Activated T-cell treated with anti-CD3 and anti-CD28 coated beads, Interleukin-2, amount 50 U/mL, for 1 hour (primary cell): ENCODE measurements at regions not wholly inside any gene's neighbourhood (a gene's known extent, or its start where the extent isn't known, plus 50 kb on each side); places are given as distances from the start of the nearest gene placed in this dataset.
"Not testable (repeated sequence)": the region's sequence is repeated elsewhere in the genome, so short reads cannot be mapped to it uniquely, and the experiment has no call there.

Experiments used
- DNase-seq: peaks from one replicate; pipeline ENCODE4 v3.0.0-alpha.2; 2020

DNA sequence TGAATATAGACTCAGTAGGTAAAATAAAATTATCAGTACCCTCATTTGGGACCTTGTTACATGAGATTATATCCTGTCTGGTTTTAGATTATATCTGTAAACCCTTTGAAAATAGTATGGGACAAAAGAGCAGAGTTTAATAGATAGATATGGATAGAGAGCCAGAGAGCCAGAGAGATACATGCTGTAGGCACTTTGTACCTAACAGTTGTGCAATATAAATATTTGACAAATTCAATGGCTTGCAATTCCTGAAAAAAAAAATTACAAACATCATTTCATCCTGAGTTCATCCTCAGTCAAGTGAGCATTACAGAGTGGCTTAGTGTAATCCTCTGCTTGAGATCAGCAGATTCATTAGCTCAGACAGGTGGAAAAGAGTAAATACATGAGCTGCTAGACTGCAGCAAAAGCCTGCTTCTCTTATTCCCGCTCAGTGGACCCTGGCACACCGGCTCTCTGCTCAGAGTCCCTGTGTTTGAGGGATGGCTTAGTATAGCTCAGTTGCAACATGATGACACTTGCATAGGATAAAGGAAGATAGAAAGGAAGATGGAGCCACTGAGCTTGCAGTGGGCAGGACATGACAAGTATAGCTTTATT is 931.6 kb upstream of the GOT2 start:
- no peak for DNase-seq

DNA sequence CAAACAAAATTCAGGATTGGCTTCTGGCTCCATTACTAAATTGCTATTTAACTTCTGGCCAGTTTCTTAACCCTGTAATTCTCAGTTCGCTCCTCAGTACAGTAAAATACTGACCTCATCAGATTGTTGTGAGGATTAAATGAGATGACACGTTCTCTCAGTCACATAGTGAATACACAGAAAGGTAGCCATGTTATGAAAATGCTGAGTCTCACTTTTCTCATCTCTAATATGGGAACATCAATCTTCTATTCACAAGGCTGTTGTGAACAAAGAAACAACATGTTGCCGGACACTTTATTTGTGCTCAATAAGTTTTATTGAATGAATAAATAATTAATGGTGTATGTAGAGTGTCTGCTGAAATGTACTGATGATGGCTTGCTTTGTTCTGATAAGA is 924.5 kb upstream of the GOT2 start:
- no peak for DNase-seq

DNA sequence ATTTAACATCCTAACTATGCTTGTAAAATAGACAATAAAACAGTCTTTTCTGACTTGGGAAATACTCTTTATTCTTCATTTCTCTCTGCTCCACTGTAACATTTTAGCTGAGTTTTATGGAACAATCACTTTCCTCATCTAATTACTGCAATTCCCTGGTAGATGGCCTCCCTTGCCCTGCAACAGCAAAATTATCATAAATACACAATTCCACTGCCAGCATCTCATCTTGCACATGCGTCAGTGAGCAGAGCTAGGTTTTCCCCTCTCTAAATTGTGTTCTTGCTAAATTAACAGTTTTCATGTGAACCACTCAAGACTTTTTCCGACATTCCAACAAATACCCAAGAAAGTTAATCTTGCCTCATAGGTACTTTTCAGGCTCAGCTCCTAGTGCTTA is 920.9 kb upstream of the GOT2 start:
- no peak for DNase-seq

DNA sequence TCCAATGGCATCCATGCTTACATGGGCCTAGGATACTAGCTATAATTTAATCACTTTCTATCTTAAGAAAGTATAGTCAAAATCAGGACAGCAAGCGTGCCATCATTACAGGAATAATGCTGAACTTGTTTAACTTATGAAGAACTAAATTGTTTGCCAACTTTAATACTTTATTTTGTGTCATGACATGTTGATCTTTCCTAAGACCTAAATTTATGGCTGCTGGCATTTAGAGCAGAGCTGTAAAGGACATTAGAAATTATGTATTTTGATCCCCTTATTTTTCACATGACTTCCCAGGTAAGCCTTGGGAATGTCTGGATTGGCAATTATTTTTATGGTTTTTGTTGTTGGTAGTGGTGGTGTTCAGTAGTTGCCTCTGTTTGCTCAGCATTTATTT is 920.3 kb upstream of the GOT2 start:
- no peak for DNase-seq

DNA sequence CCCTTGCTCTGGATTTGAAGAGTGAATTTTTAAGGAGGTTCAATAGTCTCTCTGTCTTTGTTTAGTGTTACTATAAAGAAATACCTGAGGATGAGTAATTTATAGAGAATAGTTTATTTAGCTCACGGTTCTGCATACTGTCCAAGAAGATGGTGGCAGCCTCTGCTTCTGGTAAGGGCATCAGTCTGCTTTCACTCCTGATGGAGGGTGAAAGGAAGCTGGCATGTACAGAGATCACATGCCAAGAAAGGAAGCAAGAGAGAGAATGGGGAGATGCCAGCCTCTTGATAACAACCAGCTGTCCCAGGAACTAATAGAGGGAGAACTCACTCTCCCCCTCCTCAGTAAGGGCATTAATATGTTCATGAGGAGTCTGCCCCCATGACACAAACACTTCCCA is 917.5 kb upstream of the GOT2 start:
- no peak for DNase-seq

DNA sequence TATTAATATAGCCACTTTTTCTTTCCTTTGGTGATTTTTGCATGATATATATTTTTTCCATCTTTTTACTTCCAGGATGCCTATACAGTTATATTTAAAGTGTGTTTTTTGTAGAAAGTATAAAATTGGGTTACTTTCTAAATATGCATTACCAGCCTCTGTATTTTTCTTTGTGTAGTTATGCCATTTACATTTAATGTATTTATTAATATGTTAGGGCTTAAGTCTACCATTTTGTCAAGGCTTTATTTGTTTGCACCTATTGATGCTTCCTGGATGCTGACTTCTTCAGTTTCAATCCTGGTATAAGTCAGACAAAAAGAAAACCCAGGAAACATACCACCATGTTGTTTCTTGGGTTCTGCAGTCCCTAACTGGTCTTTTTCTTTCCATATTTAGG is 911.1 kb upstream of the GOT2 start:
- no peak for DNase-seq

DNA sequence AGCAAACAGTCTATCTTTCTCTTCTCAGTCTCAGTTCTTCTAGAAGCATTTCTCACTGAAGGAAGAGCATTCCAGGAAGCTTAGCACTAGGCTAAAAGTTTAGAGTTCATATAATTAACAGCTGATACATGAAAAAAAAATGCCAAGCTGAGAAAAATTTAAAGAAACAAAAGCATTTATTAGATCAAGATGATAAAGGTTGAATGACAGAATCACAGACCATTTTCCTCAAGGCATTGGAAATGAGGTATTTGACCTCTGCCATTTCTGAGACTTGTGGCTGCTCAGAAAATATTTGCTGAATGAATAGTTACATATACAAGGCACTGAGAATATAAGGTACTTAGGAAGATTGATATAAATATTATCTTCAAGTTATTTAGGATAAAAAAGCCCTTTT is 901.6 kb upstream of the GOT2 start:
- DNase-seq = no peak

DNA sequence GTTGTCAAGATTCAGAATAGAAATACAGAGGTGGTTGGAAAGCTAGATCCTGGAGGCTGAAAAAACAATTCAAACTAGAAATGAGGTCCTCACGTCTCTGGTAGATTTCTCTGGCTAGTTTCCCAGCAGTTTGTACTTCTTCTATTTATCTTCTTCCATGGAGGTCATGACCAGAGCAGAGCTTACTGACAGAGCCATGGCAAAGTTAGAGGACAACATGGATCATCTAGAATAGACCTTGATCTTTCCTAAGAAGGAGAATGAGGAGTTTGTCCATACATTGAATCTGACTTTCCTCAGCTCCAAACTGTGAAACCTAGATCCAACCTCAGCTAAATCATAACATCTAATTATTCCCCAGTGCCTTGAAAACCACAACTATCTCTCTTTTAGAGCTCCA is 900.8 kb upstream of the GOT2 start:
- DNase-seq = no peak

DNA sequence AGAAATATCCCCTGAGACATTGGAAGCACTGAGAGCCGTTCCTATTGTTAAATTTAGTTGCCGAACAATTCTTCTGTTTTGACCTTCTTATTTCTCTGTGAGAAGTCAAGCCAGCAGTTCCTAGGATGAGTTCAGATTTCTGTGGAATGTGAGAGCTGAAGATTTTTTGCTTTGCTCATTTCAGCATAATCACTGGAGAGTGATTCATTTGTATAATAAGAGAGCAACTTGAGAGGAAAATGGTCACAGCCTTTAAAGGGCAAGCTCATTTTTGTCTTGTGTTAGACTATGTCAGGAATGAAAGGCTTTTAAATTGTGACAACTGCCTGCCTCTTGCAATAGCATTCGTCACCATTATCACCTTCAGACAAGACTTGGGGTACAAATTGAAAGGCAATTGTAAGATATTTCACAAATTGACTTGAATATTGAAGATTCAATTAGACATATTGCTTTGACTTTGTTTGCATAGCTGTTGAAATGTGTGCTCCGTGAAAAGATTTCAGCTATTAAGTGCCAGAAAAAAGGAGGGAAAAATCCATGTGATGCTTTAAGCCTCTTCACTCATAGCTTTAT is 900.0 kb upstream of the GOT2 start:
- no peak for DNase-seq

DNA sequence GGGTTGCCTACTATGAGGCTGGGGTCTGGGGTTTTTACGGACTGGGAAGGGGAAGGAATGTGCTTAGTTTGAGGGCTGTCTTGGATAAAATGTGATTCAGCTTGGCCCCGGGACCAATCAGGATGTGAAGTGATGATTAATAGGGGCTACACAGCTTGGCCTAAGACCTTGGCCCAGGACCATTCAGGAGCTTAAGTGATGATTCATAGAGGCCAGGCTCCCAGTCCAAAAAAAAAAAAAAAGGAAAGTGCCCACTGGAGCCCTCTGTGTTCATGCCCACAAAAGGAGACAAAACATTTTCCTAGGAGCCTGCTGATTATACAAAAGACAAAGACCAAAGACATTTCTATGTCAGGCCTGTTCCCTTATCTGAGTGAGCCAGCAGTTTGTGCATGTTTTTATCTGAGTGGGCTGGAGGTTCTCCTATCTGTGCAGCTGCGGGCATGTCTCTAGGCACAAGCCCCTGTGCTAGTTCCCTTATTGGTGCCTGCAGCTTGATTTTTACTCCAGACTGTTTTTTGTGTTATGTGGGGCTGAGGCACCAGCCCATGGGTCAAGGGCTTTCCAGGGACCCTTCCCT is 898.2 kb upstream of the GOT2 start:
- DNase-seq = no peak

DNA sequence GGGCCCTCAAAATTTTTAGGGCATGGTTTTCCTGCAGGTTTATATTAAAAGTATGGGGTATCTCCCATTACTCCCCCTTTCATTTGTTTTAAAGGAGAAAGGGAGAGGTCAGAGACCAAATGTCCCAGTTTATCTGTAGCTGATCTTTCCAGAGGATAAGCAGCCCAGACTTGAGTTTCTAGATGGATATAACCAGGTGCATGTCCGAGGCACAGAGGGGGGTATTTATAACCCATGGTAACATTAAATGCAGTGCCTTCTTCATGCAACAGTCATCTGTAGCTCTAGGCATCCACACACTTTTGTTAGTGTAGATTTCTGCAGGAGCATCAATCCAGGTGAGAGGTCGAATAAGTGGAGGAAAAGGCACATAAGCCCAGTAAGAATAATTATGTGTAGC is 890.3 kb upstream of the GOT2 start:
- DNase-seq = not testable (repeated sequence)

DNA sequence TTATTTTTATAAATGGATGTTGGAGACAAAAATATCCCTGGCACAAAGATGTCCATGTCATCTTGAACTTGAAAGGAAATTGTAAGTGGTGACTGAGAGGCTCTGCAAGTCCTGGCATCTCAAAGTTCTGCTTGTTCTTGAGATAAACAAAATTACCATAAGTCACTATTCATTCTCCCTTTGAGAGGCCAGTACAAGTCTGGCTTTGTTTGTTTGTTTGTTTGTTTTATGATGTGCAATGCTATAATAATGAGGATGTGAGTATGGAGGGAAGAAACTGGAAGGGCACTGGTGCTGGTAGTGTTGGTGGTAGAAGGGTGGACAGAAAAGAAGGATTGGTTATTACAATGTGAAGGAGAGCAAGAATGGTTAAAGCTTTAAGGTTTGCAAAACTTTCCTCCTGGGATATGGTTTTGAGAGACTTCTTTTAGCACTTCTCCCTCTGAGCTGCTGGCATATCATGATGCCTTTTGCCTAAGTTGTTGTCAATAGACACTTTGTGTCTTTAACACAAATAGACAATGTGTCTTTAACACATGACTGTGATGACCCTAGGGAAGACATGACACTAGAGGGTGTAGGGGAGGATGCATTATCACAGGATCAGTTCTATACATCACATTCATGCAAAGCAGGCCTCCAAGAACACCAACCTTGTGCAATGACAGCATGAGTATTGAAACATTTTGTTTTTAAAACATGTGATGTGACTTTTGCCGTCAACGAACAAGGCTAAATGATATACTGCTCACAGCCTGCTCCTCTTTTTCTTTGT is 880.5 kb upstream of the GOT2 start:
- no peak for DNase-seq

DNA sequence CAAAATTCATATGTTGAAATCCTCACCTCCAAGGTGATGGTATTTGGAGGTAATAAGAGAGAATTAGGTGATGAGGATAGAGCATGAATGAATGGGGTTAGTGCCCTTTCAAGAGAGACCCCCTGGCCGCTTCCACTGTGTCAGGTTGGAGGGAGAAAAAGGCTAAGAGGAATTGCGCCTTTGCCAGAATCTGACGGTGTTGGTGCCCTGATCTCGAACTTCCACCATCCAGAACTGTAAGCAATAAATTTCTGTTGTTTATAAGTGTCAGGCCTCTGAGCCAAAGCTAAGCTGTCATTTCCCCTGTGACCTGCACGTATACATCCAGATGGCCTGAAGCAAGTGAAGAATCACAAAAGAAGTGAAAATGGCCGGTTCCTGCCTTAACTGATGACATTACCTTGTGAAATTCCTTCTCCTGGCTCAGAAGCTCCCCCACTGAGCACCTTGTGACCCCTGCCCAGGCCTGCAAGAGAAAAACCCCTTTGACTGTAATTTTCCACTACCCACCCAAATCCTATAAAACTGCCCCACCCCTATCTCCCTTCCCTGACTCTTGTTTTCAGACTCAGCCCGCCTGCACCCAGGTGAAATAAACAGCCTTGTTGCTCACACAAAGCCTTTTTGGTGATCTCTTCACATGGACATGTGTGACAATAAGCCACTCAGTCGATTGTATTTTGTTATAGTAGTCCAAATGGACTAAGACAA is 878.9 kb upstream of the GOT2 start:
- not testable (repeated sequence) for DNase-seq

DNA sequence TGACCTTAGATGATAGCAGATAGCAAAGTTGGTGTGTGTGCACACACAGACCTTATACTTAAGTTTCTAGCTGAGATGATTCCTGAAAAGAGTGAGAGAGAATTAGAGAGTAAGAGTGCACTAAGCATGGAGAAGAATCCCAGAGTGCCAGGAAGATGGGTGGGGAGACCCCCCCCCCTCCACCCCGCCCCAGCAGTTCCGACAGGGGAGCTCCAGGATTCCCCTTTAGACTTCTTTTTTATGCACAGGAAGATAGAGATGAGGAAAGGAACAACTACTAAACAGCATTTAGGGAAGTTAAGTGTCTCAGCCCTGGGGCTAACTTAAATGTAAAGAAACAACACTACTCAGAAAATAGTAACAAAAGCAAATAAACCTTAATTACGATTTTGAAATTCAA is 878.0 kb upstream of the GOT2 start:
- no peak for DNase-seq

DNA sequence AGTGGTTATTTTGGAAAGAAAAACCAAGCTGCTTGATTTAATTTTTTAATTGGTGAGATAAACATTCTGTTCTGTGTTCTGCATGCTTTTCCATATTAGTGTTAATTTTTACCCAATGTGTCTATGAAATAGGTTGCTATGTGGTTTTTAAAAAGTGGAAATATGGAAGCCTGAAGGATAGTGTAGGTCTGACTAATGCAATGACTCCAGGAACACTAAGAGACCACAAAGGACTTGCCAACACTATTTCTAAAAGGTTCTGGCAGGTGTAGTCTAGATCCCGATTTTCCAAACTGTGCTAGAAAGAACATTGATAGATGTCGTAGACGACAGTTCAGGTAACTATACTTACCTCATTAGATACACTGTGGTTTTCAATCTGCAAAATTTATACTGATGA is 877.4 kb upstream of the GOT2 start:
- DNase-seq = no peak

DNA sequence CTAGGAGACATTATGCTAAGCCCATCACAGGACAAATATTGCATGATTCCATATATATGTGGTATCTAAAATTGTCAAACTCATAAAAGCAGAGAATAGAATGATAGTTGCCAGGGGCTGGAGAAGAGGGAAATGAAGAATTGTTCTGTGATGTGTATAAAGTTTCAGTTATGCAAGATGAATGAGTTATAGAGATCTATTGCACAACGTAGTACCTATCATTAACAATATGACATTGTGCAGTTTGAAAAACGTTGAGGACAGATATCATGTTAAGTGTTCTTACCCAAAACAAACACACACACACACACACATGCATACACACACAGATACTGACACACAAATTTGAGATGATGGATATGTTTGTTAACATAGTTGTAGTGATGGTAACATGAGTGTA is 871.6 kb upstream of the GOT2 start:
- no peak for DNase-seq

DNA sequence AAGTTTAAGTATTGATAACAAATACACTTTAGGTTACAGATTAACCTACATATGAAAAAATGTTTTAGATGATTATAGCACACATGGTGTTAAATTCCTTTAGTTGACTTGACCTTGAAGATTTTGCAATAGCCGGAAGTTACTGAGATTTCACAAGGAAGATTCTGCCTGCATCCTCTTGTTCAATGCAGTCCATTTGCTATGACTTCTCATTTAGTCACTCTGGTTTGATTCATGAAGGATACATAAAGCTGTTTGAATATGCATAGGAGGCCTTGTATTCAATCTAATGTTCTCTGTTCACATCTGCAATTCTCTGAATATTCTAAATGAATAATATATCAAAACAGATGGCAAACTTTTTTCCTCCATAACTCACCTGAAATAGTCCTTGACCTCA is 870.2 kb upstream of the GOT2 start:
- DNase-seq = no peak

DNA sequence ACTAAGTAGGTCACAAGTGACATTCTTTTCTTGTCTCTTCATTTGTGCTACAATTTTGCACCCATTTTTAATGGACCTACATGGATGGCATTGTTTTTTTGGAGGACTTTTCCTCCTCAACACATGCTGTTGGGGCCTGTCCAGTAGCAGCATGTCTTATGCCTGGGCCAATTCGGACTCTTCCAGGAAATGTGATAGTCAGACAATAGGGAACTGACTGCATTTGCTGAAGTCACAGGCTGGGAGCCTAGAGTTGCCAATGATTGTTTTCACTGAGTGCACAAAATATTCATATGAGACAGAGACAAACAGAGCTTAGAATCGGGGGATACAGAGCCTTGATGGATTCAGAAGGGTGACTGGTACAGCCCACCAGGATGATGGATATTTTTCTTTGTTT is 867.3 kb upstream of the GOT2 start:
- DNase-seq = no peak

DNA sequence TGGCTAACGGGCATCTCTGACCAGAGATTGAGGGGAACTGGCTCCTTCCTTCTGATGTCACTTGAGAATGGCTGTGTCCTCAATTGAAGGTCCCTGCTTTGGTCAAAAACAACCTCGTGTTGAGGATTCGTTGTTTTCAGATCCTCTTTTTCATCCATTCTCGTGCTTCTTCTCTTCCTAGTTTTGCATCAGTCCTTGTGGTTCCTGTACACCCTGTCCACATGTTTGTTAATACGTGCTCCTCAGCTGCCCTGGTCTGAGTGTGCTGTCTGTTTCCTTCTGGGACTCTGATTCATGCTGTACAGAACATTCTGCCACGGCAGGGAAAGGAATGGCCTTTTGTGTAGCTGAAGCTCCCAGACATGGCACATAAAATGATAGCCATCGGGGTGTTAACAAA is 863.2 kb upstream of the GOT2 start:
- no peak for DNase-seq

DNA sequence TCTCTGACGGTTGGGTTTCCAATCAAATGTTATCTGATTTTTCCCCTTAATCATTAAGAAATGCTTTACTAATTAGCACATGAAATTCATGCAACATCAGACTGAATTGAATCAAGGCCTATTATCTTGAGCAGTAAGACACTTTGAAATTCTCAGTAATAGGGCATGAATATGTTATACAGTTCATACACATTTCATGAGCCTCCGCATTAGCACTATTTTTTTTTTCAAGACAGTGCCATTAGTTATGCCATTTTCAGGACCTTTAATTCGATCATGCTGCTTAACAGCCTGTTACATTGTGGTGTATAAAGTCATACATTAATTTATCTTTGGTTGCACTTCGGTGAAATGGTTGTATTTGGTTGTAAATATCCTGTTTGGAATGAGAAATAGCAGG is 862.6 kb upstream of the GOT2 start:
- no peak for DNase-seq

DNA sequence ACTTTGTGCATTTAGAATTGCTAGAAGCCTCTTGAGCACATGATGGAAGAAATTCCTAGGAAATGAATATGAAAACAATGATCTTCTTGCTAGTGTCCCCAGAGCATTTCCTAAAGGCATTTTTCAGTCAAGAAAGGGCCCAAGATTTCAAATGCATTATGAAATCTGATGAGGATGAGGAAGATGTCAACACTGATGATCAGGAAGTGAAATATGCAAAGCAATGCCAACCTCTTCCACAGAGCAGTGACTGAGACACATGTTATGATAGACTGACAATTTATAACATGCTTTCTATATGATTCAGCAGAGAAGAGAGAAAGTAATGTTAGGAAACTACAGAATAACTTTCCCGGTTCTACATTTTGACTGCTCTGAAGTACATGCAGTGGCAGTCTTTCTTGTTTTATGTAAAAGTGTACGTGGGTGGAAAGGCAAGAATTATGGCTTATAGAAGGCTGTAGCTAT is 859.1 kb upstream of the GOT2 start:
- DNase-seq = no peak

DNA sequence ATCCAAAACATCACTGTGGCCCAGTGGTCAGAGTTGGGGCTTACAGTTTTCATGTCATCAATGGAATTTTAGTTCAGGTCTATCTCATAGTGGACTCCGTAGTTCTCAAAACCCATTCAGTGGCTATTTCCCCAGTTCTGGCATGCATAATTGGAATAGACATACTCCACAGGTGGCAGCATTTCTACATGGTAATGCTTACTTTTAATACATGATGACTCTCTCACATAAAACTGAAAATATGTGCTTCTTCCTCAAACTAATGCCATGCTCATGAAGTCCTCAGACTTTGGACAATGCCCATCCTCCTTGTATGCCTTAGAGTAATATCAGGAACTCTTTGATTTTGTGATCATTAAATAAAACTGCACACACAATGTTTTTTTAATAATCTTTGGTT is 857.4 kb upstream of the GOT2 start:
- no peak for DNase-seq

DNA sequence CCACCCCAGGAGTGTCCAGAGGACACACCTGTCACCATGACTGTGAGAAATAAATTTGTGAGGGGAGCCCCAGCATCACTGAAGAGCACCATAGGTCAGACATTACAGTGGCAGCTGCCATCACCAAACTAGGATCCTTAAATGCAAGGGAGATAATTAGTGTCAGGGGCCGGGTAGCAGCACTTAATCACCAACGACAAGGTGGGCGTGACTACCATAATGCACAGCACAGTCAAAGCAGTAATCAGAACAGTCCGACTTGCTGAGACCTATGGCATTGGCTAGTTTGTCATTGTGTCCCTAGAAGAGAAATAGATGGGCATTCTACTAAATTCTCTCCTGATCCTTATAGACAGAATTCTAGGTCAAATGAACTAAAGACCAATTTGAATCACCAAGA is 856.7 kb upstream of the GOT2 start:
- DNase-seq = no peak

DNA sequence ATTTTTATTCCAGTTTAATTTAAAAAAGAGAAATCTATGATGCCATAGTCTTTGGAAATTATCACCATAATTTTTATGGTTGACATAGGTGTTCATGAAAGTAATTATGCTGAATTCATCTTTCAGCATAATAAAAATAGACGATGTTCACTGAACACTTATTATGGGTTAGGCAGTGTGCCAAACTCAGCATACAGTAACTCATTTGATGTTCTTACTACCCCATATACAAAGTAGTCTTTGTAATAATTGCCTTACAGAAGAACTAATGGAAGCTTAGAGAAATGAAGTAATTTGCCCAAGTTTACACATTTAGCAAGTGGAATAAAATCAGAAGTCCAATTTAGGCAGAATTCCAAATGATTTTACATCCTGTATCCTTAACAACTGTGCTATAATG is 852.2 kb upstream of the GOT2 start:
- no peak for DNase-seq
